Right lung (tissue), 2 donors: ENCODE measurements at regions not wholly inside any gene's neighbourhood (a gene's known extent, or its start where the extent isn't known, plus 50 kb on each side); places are given as distances from the start of the nearest gene placed in this dataset.
"Not testable (repeated sequence)": the region's sequence is repeated elsewhere in the genome, so short reads cannot be mapped to it uniquely, and the experiment has no call there.

ENCODE experiments used
- DNase-seq, 2 donors: peaks; one replicate each; pipeline ENCODE4 v3.0.0-alpha.2; 2013

DNA sequence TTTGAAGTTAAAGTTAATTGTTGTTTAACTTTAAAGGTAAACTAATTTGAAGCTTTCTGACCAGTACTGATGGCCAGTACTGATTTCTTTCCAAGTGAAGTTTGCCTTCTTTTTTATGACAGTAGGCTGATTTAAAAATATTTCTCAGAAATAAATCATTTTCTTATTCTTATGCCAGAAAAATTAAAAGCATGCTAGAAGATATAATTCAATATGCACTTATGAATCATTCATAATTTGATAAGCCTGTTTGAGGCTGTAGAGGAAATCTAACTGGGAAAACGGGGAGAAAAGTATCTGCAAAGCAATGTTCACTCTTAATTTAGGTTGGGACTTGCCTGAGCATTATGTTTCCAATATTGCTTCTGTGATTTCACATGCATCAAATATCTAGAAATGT lies 1112.0 kb upstream of the INTU start:
- DNase-seq, result no peak

DNA sequence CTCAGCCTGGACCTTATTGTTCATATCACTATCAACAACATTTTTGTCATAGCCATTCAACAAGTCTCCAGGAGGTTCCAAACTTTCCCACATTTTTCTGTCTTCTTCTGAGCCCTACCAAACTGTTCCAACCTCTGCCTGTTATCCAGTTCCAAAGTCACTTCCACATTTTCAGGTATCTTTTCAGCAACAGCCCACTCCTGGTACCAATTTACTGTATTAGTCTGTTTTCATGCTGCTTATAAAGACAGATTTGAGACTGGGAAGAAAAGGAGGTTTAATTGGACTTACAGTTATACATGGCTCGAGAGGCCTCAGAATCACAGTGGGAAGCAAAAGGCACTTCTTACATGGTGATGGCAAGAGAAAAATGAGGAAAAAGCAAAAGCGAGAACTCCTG lies 1107.4 kb upstream of the INTU start:
- not testable (repeated sequence) for DNase-seq

DNA sequence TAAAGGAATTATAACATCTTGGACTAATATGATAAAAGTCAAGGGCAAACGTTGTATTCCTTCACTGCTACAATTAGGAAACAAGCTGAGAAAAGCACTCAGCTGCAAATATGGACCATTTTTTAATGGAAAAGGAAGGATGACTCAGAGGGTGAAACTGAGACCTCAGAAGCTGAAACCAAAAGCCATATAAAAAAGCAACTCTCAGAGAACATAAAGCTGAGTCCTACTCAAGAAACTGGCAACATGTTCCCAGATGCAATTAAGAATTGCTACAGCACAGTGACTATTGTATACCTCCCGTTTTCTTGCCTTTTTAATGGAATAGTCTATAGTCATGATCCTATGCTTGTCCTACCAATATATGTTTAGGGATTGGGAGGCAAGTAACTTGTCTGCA lies 1106.4 kb upstream of the INTU start:
- no peak for DNase-seq

DNA sequence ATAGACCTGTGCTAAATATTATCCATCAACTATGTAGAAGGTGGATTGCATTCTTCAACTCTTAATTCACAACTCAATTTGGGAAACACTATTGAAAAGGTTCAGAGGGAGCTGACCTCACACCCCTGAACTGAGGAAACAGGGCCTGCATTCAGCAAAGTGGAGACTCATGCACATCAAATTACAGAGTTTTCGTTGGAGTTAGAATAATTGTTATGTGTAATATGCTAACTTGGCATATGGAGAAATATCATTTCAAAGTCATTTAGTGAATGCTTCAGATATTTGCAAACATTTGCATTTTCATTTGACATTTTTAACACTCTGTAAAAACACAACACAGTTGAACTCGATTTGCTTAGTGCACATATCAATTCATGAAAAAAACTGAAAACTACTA lies 1102.8 kb upstream of the INTU start:
- DNase-seq, result no peak

DNA sequence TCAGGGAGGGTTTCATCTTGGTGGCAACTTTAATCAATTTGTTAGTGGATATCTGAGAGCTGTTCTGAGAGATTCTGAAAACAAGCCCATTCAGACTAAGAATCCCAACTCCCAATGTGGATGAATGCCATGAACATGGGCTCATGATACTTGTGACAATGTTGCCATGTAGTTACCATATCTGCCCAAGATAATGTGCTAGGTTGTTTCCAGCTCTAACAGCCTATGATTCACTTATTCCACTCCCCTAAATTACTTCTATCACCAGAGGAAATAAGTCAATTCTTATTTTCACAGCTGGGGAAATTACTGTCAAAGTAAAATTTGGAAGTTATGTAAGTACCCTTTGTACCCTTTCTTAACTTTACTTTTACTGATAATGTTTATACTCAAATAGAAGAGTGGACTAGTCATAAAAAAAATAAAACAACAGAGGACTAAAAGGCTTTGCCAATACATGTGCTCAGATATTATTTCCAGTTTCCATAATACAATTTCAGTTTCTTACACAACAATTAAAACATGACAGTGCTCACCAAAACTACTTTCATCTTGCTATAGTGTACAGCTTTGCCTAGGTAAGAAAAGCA lies 1101.7 kb upstream of the INTU start:
- no peak for DNase-seq

DNA sequence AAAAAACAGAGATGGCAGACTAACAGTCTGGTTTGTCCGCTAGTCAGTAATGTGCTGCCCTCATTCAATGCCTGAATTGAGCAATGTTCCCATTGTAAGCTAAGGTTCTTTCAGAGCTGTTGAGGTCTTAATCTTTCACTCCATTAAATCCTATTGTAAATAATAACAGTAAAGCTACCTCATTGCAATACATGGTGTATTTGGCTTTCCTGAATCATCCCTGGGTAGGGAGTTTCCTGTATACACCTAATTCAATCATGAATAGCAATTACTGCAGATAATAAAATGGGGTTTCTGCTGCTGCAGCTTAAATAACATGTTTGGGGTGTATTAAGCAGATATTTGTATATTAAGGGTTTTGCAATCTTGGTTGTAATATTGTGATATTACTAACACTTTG lies 1100.2 kb upstream of the INTU start:
- no peak for DNase-seq

DNA sequence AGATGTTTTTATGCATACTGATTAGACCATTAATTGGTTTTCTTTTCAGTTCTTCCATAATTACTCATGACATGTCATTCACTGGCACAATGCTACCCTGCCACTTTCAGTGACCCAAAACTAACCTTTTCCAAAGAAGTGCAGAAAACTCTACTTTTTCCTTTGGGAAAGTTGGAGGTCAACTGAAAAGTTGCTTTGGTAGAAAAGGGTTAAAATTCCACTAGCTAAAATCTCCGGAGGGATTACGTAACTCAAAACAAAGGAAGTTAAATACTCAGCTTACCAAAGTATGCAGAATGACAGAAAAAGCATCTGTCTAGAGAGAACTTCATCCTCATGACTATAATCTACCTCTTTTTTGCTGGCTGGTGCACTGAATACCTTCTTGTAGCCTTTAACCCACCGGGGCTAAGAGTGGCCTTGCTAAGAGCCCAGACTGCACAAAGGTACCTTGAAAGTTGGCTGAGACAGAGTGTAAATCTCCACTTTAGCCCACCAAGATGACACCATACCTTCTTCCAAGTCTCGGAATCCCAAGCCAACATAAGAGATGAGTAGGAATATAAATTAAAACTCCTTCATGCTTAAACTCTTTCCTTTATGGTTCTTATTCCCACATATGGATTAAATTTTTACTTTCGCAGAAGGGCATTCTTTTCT lies 1099.5 kb upstream of the INTU start:
- peak in 1 of 2 donors; percentile 11 for DNase-seq

DNA sequence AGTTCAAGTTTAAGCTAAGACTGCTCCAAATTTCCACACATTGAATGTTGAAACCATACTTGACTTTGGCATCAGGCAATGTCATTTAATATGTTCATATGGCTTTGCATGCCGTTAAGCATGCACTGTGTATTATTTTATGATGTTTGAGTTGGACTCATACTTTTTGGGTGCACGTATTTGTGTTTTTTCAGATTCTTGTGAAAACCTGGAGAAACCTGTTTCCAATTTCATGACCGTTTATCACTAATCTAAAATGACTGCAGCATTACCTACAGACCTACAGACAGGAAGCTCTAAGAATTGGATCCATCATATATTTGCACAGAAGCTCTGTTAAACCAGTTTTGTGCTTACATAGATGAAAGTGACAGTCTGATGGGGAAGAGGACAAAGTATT lies 1093.0 kb upstream of the INTU start:
- no peak for DNase-seq

DNA sequence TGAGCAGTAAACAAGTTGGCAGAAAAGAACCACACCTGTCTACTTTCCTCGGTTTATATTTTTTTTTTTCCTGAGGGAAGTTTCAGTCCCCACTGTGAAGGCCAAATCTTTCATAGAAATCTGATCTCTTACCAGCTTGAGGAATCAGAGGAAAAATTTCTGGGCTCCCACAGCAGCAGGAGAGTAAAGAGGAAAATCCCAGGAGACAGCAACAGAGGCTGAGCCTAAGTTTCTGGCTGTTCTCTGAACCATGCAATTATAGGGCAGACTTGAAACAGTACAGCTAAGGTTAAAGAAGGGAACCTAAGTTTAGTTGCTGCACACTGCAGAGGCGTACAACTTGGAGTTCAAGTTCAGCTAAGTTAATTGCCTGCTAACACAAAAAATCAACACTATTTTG lies 1090.9 kb upstream of the INTU start:
- no peak for DNase-seq

DNA sequence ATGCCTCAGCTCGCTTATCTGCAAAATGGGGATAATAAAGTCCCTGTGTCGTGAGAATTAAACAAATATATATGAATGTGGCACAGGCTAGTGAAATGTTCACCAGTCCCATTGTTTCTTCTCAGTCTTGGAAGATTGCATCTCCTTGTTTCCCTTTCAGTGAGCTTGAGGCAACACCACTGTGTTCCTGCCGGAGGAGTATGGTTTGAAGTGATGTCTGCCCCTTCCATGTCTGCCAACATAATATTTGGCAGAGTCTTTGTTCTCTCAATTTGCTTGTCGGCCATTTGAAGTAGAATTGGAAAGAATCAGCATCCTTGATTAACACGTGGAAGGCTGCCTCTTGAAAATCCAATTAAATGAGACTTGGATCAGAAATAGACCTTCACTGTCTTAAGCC lies 1088.5 kb upstream of the INTU start:
- no peak for DNase-seq

DNA sequence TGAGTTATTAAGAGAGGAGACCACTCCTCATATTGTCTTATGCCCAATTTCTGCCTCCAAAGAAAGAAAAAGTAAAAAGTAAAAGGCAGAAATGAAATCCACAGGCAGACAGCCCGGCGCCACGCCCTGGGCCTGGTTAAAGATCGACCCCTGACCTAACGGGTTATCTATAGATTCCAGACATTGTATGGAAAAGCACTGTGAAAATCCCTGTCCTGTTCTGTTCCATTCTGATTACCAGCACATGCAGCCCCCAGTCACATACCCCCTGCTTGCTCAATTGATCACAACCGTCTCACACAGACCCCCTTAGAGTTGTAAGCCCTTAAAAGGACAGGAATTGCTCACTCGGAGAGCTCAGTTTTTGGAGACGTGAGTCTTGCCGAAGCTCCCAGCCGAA lies 1086.6 kb upstream of the INTU start:
- not testable (repeated sequence) for DNase-seq

DNA sequence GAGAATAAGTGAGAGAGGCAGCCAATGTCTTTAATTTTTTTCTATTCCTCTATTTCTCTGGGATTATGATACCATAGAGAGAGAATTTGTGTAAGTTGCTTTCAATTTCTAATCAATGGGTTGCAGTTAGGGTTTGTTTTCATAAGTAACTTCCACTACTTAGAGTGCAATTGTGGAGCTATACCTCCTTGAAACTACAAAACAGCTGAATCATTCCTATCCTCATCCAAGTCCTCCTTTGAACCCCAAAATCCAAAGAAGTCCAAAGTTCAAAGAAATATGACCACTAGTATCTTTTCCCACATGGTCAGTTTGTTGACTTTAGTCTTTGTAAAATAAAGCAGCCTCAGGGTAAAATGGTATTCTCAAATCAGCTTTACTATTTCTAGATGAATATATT lies 1085.4 kb upstream of the INTU start:
- no peak for DNase-seq

DNA sequence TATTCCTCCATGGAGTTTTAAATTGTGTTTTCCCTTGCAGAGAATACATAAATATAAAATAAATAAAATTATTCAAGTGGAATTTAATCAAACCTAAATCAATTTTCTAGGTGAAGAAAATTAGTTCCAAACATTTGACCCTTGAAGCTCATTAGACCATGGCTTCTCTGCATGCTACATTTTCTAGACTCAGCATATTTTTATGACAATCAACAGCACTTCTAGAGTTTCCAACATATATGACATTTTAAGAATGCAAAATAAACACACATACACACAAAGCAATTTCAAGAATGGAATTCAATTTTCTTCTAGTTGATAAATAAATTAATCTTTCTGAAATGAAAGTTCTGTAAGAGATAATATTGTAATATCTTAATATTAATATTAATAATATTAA lies 1083.9 kb upstream of the INTU start:
- DNase-seq, result no peak

DNA sequence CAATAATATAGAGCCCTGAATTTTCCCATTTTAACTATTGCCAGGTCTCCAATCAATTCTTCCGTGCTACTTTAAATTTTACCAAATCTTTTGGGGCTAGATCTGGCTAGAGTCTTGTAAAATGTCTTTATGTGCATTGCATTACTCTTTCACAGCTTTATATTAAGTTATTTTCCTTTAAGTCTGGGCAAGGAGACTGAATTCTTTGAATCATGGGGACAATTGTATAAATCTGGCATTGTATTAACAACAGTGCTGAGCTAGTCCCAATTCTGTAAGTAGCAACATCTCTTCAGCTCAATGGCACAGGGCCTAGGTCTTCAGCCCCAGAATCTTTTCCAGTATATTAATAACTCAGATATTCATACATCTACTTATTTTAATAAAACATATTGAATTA lies 1080.4 kb upstream of the INTU start:
- DNase-seq, result no peak

DNA sequence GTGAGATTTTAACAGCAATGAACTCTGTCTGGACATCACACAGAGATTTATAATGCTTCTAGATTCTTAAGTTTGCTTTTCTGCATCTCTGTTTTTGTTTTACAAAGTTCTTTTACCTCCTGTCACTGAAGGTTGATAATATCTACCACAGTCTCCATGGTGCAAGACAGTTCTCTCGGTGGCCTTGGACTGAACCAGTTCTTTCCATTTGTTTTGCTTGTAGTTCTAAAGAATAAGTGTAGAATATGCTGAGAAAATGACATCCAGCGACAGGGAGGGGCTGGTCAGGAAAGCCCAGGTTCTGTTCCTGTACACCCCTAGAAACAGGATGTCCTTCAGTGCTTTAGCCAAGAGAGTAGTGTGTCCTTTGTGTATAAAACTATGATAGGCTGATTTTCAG lies 1079.5 kb upstream of the INTU start:
- DNase-seq, result no peak

DNA sequence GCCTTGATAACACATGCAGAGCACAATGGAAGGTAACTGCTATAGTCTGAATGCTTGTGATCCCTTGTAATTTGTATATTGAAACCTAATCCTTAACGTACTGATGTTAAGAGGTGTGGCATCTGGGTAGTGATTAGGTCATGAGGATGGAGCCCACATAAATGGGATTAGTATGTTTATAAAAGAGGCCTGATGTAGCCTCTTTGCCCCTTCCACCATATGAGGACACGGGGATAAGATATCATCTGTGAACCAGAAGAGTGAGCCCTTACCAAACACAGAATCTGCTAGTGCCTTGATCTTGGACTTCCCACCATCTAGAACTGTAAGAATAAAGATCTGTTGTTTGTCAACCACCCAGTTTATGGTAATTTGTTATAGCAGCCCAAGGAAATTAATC lies 1074.2 kb upstream of the INTU start:
- DNase-seq, result no peak

DNA sequence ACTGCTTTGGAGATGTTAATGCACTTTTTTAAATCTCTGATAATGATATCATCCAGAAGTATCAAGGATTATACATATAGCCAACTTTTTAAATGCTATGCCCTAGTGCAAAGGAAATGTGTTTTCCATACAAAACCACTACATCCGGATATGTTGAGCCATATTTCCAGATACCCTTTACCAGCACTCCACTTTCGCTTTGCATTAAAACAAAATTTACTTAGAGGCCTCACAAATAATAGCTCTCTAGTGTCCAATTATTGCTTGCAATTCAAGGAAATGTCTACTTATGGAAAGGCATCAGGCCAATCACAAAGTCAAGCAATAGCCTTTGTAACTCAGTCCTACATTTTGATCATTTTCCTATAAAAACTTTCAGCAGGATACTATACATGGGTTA lies 1072.8 kb upstream of the INTU start:
- no peak for DNase-seq

DNA sequence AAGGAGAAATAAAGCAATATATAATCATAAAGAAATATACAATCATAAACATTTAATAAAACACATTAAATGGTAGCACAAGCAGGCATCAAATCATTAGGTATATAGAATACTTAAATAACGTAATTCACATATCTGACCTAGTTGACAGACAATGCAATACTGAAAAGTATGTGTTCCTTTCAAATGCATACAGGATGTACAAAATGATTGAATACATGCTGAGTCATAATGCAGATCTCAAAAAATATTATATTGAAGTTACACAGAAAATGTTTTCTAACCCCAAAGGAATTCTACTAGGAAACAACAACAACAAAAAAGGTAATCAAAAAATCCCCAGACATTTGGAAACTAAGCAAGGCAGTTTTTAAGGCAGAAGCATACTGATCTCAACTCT lies 1072.0 kb upstream of the INTU start:
- DNase-seq, result no peak

DNA sequence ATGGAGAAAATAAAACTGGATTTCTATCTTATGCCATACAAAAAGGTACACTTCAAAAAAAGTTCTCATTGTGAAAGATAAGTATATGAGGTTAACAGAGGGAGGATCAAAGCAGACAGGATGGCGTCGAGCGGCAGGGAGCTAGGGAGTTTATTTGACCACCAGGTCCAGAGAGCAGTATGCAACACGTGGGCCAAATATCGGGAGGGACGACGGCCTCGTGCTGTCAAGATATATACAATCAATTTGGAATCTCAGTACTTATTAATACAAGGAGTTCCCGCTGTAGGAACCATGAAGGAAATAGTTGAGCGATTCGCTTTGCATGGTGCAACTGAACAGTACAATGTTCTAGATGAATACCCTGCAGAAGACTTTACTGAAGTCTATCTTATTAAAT lies 1069.4 kb upstream of the INTU start:
- no peak for DNase-seq

DNA sequence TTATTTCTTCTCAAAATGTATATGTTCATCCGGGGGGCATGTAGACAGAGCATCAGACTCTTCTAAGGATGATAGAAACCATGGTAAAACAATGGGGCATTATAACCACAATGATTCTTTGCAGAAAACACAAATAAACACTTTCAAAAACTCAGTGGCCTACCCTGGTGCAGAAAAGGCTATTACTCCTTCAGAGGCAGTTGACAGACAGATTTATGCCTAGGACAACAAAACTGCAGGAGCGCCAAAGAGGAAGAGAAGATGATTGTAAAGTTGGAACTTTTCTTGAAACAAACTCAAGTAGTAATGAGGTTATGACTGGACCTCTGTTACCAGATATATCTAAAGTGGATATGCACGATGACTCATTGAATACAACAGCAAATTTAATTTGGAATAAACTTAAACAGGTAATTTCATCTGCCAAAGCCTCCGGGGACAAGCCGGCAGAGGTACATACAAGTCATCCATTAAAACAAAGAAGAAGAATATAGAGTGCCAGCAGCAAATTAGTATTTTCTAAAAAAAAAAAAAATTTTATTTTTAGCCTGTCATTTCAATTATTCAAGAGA lies 1068.4 kb upstream of the INTU start:
- no peak for DNase-seq

DNA sequence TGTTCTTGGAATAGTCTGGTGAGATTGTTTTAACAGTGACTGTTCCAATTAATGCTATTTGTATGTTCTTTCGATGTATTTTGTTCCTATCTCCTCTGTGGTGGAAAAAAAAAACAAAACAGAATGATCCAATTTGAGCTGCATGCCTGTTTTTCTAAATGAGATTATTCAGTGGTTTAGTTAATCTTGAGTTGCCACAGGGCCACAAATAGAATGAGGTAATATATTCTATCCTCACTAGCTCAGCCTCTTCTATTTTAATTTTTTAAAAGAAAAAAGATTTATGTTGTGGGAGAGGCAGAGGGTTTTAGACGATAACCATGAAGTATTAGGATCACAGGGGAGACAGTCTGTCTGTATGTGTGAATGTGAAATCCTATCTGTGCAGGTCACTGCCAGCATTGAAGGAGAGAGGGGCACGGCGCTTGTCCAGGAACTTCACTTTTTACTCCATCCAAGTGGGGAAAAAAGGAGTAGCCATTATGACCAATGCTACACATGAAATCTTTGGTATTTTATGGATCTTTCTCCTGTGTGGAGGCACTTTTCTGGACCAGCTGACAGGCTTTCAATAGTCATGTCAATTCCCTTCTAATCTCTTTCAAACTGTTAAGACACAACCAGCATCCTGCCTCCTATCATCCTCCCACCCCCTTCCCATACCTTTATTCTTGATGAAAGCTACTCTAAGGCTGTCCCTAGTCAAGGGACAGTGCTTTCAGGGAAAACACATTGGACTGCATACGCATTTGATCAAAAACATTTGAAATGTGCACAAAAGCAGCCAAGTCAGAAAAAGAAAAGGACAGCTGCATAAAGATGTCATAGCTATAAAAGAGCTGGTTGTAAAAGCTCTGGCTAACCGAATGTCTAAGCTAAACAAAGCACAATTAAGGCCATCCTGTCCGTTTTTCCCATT lies 1063.8 kb upstream of the INTU start:
- no peak for DNase-seq

DNA sequence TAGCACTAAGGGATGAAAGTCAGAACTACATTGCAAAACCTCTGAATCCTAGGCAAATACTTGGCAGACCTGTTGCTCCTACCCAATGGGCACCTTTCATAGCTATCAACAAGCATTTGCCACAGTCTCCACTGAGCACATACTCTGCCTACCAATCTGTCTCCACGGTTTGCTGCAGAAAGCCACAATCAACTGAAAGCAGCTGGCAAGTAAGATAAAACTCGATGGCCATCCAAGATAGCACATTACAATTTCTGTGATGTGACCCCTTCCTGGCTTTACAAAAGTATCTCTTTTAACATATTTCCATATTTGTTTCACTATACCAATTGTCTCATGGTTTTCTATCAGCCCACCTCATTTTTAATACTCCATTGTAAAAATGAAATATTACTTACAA lies 1060.5 kb upstream of the INTU start:
- no peak for DNase-seq

DNA sequence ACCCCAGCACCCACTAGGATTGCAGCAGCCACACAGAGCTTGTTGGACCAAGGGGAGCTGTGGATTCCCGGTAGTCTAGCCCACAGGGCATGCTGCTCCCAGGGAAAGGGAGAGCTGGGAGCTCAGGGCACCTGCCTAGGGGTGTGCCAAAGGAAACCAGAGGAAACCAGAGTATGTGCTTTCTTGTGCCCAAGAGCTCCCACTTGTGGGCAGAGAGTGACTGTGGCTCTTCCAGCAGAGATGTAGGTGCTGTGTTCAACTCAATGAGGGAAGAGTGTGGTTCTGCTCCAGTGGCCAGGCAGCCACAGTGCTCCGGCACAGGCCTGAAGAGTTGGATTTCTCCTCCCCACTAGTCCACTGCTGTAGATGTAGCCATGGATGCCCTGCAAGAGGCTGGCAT lies 1050.0 kb upstream of the INTU start:
- no peak for DNase-seq
